GM18907 (cell line): ENCODE measurements at regions not wholly inside any gene's neighbourhood (a gene's known extent, or its start where the extent isn't known, plus 50 kb on each side); places are given as distances from the start of the nearest gene placed in this dataset.

ENCODE experiments used
- ATAC-seq: cut with Tn5 transposase; IDR thresholded peaks from one replicate; pipeline ENCODE4 v1.9.1; 2021; ENCODE audit warnings: mild to moderate bottlenecking, moderate library complexity; ENCODE audit not compliant: unreplicated experiment

- ATAC-seq, result no peak
Measured at GRCh38 chr4:137597752-137598430, 65.6 kb upstream of the PCDH18 start.

GRCh38 chr4:137587796-137588195, 55.5 kb upstream of the PCDH18 start:
- ATAC-seq, result no peak

DNA sequence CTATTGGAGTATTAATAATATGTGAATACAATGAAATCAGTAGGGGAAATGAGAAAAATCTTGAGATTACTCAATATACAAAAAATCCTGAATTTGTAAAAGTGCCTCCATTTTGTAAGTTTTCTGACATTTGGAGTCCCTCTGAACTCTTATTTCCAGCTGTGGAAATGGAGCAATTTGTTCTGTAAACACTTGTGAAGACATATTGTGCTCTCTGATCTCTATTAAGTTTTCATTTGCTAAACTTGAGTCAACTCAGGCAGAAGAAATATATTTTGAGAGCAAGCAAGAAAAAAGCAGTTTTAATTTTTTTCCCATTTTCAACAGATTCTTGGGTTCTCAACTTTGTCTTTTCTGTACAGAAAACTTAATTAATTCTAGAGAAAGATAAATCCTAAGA, 51.4 kb upstream of the PCDH18 start:
- no peak for ATAC-seq
